DOHH2 (cell line): ENCODE measurements at regions not wholly inside any gene's neighbourhood (a gene's known extent, or its start where the extent isn't known, plus 50 kb on each side); places are given as distances from the start of the nearest gene placed in this dataset.

Source experiments
- H3F3A ChIP-seq: fragments of 200-600 bp; sonication (generic), shearing (Covaris generic); 2 replicates; pipeline ENCODE4 v1.6.0; 2016; ENCODE audit warnings: antibody characterized with exemption, mild to moderate bottlenecking; ENCODE audit not compliant: control insufficient read depth, insufficient read depth
- H3K27ac ChIP-seq: fragments of 200-600 bp; sonication (generic); 2 replicates; pipeline ENCODE4 v1.5.1; 2014; ENCODE audit warnings: low read depth, mild to moderate bottlenecking, low read length, moderate library complexity
- H3K27me3 ChIP-seq: fragments of 200-600 bp; sonication (generic); 2 replicates; pipeline ENCODE4 v1.6.1; 2014; ENCODE audit warnings: mild to moderate bottlenecking, low read length, mixed read lengths; ENCODE audit not compliant: control insufficient read depth
- H3K36me3 ChIP-seq: fragments of 200-600 bp; sonication (generic); 2 replicates; pipeline ENCODE4 v1.6.1; 2014; ENCODE audit warnings: mild to moderate bottlenecking, low read length, moderate library complexity, mixed read lengths; ENCODE audit not compliant: control insufficient read depth
- H3K4me1 ChIP-seq: fragments of 200-600 bp; sonication (generic); 2 replicates; pipeline ENCODE4 v1.6.1; 2014; ENCODE audit warnings: mild to moderate bottlenecking, low read length, mixed read lengths; ENCODE audit not compliant: control insufficient read depth
- H3K4me2 ChIP-seq: fragments of 200-600 bp; sonication (generic); 2 replicates; pipeline ENCODE4 v1.6.0; 2014; ENCODE audit warnings: mild to moderate bottlenecking, low read length, moderate library complexity
- H3K4me3 ChIP-seq: fragments of 200-600 bp; sonication (generic); 2 replicates; pipeline ENCODE4 v1.5.1; 2014; ENCODE audit warnings: mild to moderate bottlenecking, low read length, mixed read lengths
- H3K79me2 ChIP-seq: fragments of 200-600 bp; sonication (generic); 2 replicates; pipeline ENCODE4 v1.6.1; 2014; ENCODE audit warnings: mild to moderate bottlenecking, low read length, mixed read lengths; ENCODE audit not compliant: control insufficient read depth
- H3K9me2 ChIP-seq: fragments of 200-600 bp; sonication (generic); replicated peaks from 2 replicates; pipeline ENCODE4 v1.6.1; 2014; ENCODE audit warnings: mild to moderate bottlenecking, low read length, mixed read lengths; ENCODE audit not compliant: control insufficient read depth
- H3K9me3 ChIP-seq: fragments of 200-600 bp; sonication (generic); 2 replicates; pipeline ENCODE4 v1.6.1; 2014; ENCODE audit warnings: antibody characterized with exemption, low read length, mixed read lengths; ENCODE audit not compliant: control insufficient read depth, insufficient read depth
- H4K20me1 ChIP-seq: fragments of 200-600 bp; sonication (generic); 2 replicates; pipeline ENCODE4 v1.6.0; 2014; ENCODE audit warnings: low read depth, mild to moderate bottlenecking, antibody characterized with exemption, low read length, moderate library complexity; ENCODE audit not compliant: control insufficient read depth, insufficient read depth
- EZH2phosphoT487 ChIP-seq: fragments of 200-600 bp; sonication (generic); IDR thresholded peaks from 2 replicates; pipeline ENCODE4 v1.6.1; 2017; ENCODE audit warnings: borderline replicate concordance, mild to moderate bottlenecking, antibody characterized with exemption, low read length, moderate library complexity, mixed read lengths
- TF ChIP-seq, protein P1 (sequence below): fragments of 200-600 bp; sonication (generic); IDR thresholded peaks from one replicate; pipeline ENCODE4 v1.5.1; 2014; ENCODE audit warnings: antibody characterized with exemption, mild to moderate bottlenecking, low read depth, low read length; ENCODE audit not compliant: poor library complexity, severe bottlenecking

DNA sequence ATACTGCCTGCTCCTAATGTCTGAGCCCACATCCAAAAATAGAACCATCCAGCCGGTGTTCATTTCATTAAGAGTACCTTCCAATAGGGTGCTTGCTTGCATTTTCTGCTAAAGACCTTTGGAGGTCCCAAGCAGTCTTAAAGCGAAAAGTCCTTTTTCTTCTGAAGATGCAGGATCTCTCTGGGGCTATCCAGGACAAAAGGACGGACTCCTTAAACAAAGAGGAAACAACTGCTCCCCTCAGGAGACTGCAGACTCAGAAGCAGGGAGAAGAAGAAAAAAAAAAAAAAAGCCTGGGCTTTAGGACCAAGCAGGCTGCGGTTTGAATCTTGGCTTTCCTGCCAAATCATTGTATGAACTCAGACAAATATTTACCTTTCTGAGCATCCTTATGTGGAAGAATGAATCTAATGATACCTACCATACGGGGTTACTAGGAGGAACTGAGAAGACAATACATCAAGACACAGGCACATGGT is 204.0 kb downstream of the PLPP3 start:
- H3K4me3 ChIP-seq = no peak overlapping the region
- H3K36me3 ChIP-seq = no peaks in the 10 kb centered on the region
- H3F3A ChIP-seq = no peaks in the 10 kb centered on the region
- H3K4me1 ChIP-seq = no peaks in the 10 kb centered on the region
- no peaks in the 10 kb centered on the region for H3K79me2 ChIP-seq
- H3K27ac ChIP-seq = no peak overlapping the region
- no peaks in the 10 kb centered on the region for H3K9me2 ChIP-seq
- no peak overlapping the region for H3K4me2 ChIP-seq
- H4K20me1 ChIP-seq = no peaks in the 10 kb centered on the region
- no peaks in the 10 kb centered on the region; the same call in 1 of the 2 replicates for H3K27me3 ChIP-seq
- H3K9me3 ChIP-seq = no peaks in the 10 kb centered on the region
- no peak for TF ChIP-seq EZH2phosphoT487
- TF ChIP-seq, protein P1, sequence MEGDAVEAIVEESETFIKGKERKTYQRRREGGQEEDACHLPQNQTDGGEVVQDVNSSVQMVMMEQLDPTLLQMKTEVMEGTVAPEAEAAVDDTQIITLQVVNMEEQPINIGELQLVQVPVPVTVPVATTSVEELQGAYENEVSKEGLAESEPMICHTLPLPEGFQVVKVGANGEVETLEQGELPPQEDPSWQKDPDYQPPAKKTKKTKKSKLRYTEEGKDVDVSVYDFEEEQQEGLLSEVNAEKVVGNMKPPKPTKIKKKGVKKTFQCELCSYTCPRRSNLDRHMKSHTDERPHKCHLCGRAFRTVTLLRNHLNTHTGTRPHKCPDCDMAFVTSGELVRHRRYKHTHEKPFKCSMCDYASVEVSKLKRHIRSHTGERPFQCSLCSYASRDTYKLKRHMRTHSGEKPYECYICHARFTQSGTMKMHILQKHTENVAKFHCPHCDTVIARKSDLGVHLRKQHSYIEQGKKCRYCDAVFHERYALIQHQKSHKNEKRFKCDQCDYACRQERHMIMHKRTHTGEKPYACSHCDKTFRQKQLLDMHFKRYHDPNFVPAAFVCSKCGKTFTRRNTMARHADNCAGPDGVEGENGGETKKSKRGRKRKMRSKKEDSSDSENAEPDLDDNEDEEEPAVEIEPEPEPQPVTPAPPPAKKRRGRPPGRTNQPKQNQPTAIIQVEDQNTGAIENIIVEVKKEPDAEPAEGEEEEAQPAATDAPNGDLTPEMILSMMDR = no peak

- no peaks in the 10 kb centered on the region for H4K20me1 ChIP-seq
Observed at GRCh38 chr1:56374026-56374974, 205.1 kb downstream of the PLPP3 start.

DNA sequence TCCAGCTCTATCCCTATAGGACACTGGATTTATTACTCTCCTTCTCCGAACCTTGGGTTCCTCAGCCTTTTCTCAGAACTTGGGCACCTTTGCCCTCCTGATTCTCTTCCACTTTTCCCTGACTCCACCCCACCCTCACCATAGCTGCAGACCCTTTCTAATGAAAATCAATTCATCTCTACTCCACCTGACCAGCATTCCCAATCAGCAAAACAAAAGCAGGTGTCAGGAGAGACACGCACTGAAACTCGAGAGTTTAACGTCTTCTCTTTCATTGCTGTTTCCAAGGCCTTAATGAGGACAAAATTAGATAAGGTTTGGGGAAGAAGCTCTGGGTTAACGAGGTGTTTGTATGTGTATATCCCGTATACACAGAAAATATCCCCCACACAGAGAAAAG is 208.8 kb downstream of the PLPP3 start:
- H3K9me2 ChIP-seq = no peaks in the 10 kb centered on the region
- H3K79me2 ChIP-seq = no peaks in the 10 kb centered on the region
- H3K9me3 ChIP-seq = no peaks in the 10 kb centered on the region
- H3K36me3 ChIP-seq = no peaks in the 10 kb centered on the region
- no peak overlapping the region for H3K4me2 ChIP-seq
- no peaks in the 10 kb centered on the region; the same call in 1 of the 2 replicates for H3K27me3 ChIP-seq
- H3K4me1 ChIP-seq = no peaks in the 10 kb centered on the region
- H3F3A ChIP-seq = no peaks in the 10 kb centered on the region
- TF ChIP-seq, protein P1 = no peak
- no peak for TF ChIP-seq EZH2phosphoT487
- no peaks in the 10 kb centered on the region for H4K20me1 ChIP-seq
- H3K27ac ChIP-seq = no peak overlapping the region
- H3K4me3 ChIP-seq = no peak overlapping the region

More at GRCh38 chr1:56374026-56374974, 205.1 kb downstream of the PLPP3 start:
- H3K27me3 ChIP-seq = no peaks in the 10 kb centered on the region; the same call in 1 of the 2 replicates
- no peak overlapping the region for H3K4me2 ChIP-seq
- no peaks in the 10 kb centered on the region for H3K9me2 ChIP-seq
- H3K4me3 ChIP-seq = no peak overlapping the region
- no peaks in the 10 kb centered on the region for H3F3A ChIP-seq
- no peaks in the 10 kb centered on the region for H3K9me3 ChIP-seq
- TF ChIP-seq EZH2phosphoT487 = no peak
- TF ChIP-seq, protein P1 = no peak
- H3K36me3 ChIP-seq = no peaks in the 10 kb centered on the region
- no peaks in the 10 kb centered on the region for H3K79me2 ChIP-seq
- no peak overlapping the region for H3K27ac ChIP-seq
- no peaks in the 10 kb centered on the region for H3K4me1 ChIP-seq
